Peyer's patch (tissue), 4 donors: ENCODE measurements at regions not wholly inside any gene's neighbourhood (a gene's known extent, or its start where the extent isn't known, plus 50 kb on each side); places are given as distances from the start of the nearest gene placed in this dataset.

Experiments
- DNase-seq, 3 donors: peaks; one replicate each; pipeline ENCODE4 v3.0.0-alpha.2; 2017 to 2019
- H3K27ac ChIP-seq, 4 donors: fragments of 200-600 bp; sonication (generic); one replicate each; pipeline ENCODE4 v1.5.1; 2016 to 2019
- H3K27me3 ChIP-seq, 2 donors: fragments of 200-600 bp; sonication (generic); one replicate each; pipeline ENCODE4 v1.5.1; 2019
- H3K36me3 ChIP-seq, 3 donors: fragments of 200-600 bp; sonication (generic); one replicate each; pipeline ENCODE4 v1.5.1; 2016 to 2019
- H3K4me1 ChIP-seq, 4 donors: fragments of 200-600 bp; sonication (generic); one replicate each; pipeline ENCODE4 v1.5.1; 2016 to 2019
- H3K4me3 ChIP-seq, 4 donors: fragments of 200-600 bp; sonication (generic); 1 replicate in 3 of 4; 2 replicates in 1 of 4; pipeline ENCODE4 v1.5.1; 2016 to 2019; ENCODE audit warnings: mild to moderate bottlenecking in 1 of 4
- H3K9me3 ChIP-seq, 4 donors: fragments of 200-600 bp; sonication (generic); one replicate each; pipeline ENCODE4 v1.5.1; 2016 to 2019; ENCODE audit warnings: mild to moderate bottlenecking in 1 of 4
- CTCF ChIP-seq, 6 experiments: fragments of 450-650 bp in 4 of 6; fragments of 200-600 bp in 2 of 6; sonication (generic) in 1 of 6; IDR thresholded peaks; one replicate each; pipeline ENCODE4 v1.5.1; 2017 to 2019; ENCODE audit warnings: antibody characterized with exemption in 6 of 6, mild to moderate bottlenecking in 3 of 6, moderate library complexity in 1 of 6
- POLR2A ChIP-seq, 2 donors: fragments of 450-650 bp; IDR thresholded peaks; one replicate each; pipeline ENCODE4 v1.5.1; 2017; ENCODE audit warnings: antibody characterized with exemption in 2 of 2, mild to moderate bottlenecking in 2 of 2, moderate library complexity in 2 of 2

GRCh38 chr10:4506095-4506494 lies 319.9 kb upstream of the AKR1E2 start:
- TF ChIP-seq CTCF (IDR thresholded peaks at IDR 0.05), result no peak
- no peak for TF ChIP-seq POLR2A (IDR thresholded peaks at IDR 0.05)
- no peak overlapping the region for H3K4me3 ChIP-seq
- no peaks in the 10 kb centered on the region for H3K27me3 ChIP-seq
- no peak overlapping the region for H3K27ac ChIP-seq
- DNase-seq, result no peak
- no peaks in the 10 kb centered on the region for H3K4me1 ChIP-seq
- no peaks in the 10 kb centered on the region for H3K9me3 ChIP-seq
- no peaks in the 10 kb centered on the region for H3K36me3 ChIP-seq

- Histone ChIP-seq H3K4me1 (no peaks in the 10 kb centered on the region), H3K27me3 (no peaks in the 10 kb centered on the region), H3K36me3 (no peaks in the 10 kb centered on the region), H3K4me3 (no peak overlapping the region), H3K27ac (no peak overlapping the region), H3K9me3 (no peaks in the 10 kb centered on the region)
- TF ChIP-seq CTCF (IDR thresholded peaks at IDR 0.05) (no peak), POLR2A (IDR thresholded peaks at IDR 0.05) (no peak)
- DNase-seq, result no peak
Observed at GRCh38 chr10:4504550-4504949, 321.5 kb upstream of the AKR1E2 start.

GRCh38 chr10:4503076-4503475 lies 322.9 kb upstream of the AKR1E2 start:
- DNase-seq, result no peak
- no peak overlapping the region for H3K4me3 ChIP-seq
- TF ChIP-seq POLR2A (IDR thresholded peaks at IDR 0.05) (no peak), CTCF (IDR thresholded peaks at IDR 0.05) (no peak)
- H3K27ac ChIP-seq, result no peak overlapping the region
- no peaks in the 10 kb centered on the region for H3K9me3 ChIP-seq
- no peaks in the 10 kb centered on the region for H3K4me1 ChIP-seq
- H3K36me3 ChIP-seq, result no peaks in the 10 kb centered on the region
- no peaks in the 10 kb centered on the region for H3K27me3 ChIP-seq

- Histone ChIP-seq H3K4me1 (no peaks in the 10 kb centered on the region), H3K4me3 (no peak overlapping the region), H3K27me3 (no peaks in the 10 kb centered on the region), H3K9me3 (no peaks in the 10 kb centered on the region), H3K36me3 (no peaks in the 10 kb centered on the region), H3K27ac (no peak overlapping the region)
- TF ChIP-seq POLR2A (IDR thresholded peaks at IDR 0.05) (no peak), CTCF (IDR thresholded peaks at IDR 0.05) (no peak)
- no peak for DNase-seq
Observed at GRCh38 chr10:4501306-4501705, 324.7 kb upstream of the AKR1E2 start.

- Histone ChIP-seq H3K4me3 (no peak overlapping the region), H3K36me3 (no peaks in the 10 kb centered on the region), H3K4me1 (no peaks in the 10 kb centered on the region), H3K9me3 (no peaks in the 10 kb centered on the region), H3K27ac (peak overlapping the region in 2 of 4 donors; percentile 66 to 70), H3K27me3 (no peaks in the 10 kb centered on the region)
- no peak for DNase-seq
- TF ChIP-seq CTCF (IDR thresholded peaks at IDR 0.05) (no peak), POLR2A (IDR thresholded peaks at IDR 0.05) (no peak)
Observed at GRCh38 chr10:4498711-4499251, 327.2 kb upstream of the AKR1E2 start.

GRCh38 chr10:4494551-4494950 lies 331.5 kb upstream of the AKR1E2 start:
- no peaks in the 10 kb centered on the region for H3K4me1 ChIP-seq
- no peak overlapping the region for H3K4me3 ChIP-seq
- TF ChIP-seq POLR2A (IDR thresholded peaks at IDR 0.05) (no peak), CTCF (IDR thresholded peaks at IDR 0.05) (no peak)
- no peak overlapping the region for H3K27ac ChIP-seq
- H3K27me3 ChIP-seq, result no peaks in the 10 kb centered on the region
- DNase-seq, result no peak
- H3K9me3 ChIP-seq, result no peaks in the 10 kb centered on the region
- H3K36me3 ChIP-seq, result no peaks in the 10 kb centered on the region
